SK-N-SH (cell line): ENCODE measurements at regions not wholly inside any gene's neighbourhood (a gene's known extent, or its start where the extent isn't known, plus 50 kb on each side); places are given as distances from the start of the nearest gene placed in this dataset.

Experiments
- CTCF ChIA-PET: fragments of 300-600, 350-600 bp; formaldehyde crosslinking; extraction: SDS; loops from one replicate; lab custom pipeline; 2021; lab: Yijun Ruan, JAX
- POLR2A ChIA-PET: fragments of 350-600 bp; sonication (Branson Sonifier 250); formaldehyde crosslinking; extraction: SDS; loops from one replicate; lab custom pipeline; 2020; ENCODE audit warnings: antibody characterized with exemption, inconsistent platforms; lab: Yijun Ruan, JAX
- DNase-seq: peaks from one replicate; pipeline ENCODE4 v3.0.0; 2012
- H2AFZ ChIP-seq: fragments of 200-600 bp; sonication (generic); 2 replicates; pipeline ENCODE4 v1.8.1; 2016; ENCODE audit warnings: antibody characterized with exemption, mild to moderate bottlenecking, low read depth
- H3F3A ChIP-seq: fragments of 200-600 bp; sonication (generic); replicated peaks from 2 replicates; pipeline ENCODE3; 2016; ENCODE audit warnings: antibody characterized with exemption, mild to moderate bottlenecking; ENCODE audit not compliant: insufficient read depth
- H3K27ac ChIP-seq, 2 experiments: fragments of 200-500 bp in 1 of 2; fragments of 200-600 bp in 1 of 2; sonication (Bioruptor generic) in 1 of 2; sonication (generic), shearing (Covaris generic) in 1 of 2; 2 replicates each; pipeline versions ENCODE4 v1.5.1 to v1.6.1; 2014 to 2016; ENCODE audit warnings: low read depth in 2 of 2, inconsistent platforms in 1 of 2, low read length in 1 of 2, mild to moderate bottlenecking in 1 of 2, mixed read lengths in 1 of 2
- H3K27me3 ChIP-seq: fragments of 200-600 bp; sonication (generic), shearing (Covaris generic); 2 replicates; pipeline ENCODE4 v1.6.1; 2016; ENCODE audit warnings: mixed run types; ENCODE audit not compliant: insufficient read depth
- H3K36me3 ChIP-seq, 2 experiments: fragments of 200-500 bp in 1 of 2; fragments of 200-600 bp in 1 of 2; sonication (Bioruptor generic) in 1 of 2; sonication (generic) in 1 of 2; replicated peaks in 1 of 2; 2 replicates each; pipeline versions ENCODE3 to v1.5.1; 2014 to 2016; ENCODE audit warnings: low read length in 1 of 2, mild to moderate bottlenecking in 1 of 2; ENCODE audit not compliant: insufficient read depth in 2 of 2, control insufficient read depth in 1 of 2
- H3K4me1 ChIP-seq, 2 experiments: fragments of 200-500 bp in 1 of 2; fragments of 200-600 bp in 1 of 2; sonication (Bioruptor generic) in 1 of 2; sonication (generic), shearing (Covaris generic) in 1 of 2; 2 replicates each; pipeline versions ENCODE4 v1.5.1 to v1.6.1; 2014 to 2016; ENCODE audit warnings: low read depth in 1 of 2, low read length in 1 of 2, mixed run types in 1 of 2; ENCODE audit not compliant: insufficient read depth in 2 of 2, control insufficient read depth in 1 of 2
- H3K4me2 ChIP-seq: fragments of 200-600 bp; sonication (generic), shearing (Covaris generic); 2 replicates; pipeline ENCODE4 v1.6.1; 2017; ENCODE audit warnings: mixed run types
- H3K4me3 ChIP-seq, 2 experiments: fragments of 200-500 bp in 1 of 2; fragments of 200-600 bp in 1 of 2; sonication (Bioruptor generic) in 1 of 2; sonication (generic), shearing (Covaris generic) in 1 of 2; 2 replicates each; pipeline versions ENCODE4 v1.5.1 to v1.8.1; 2014 to 2016; ENCODE audit warnings: low read depth in 2 of 2, inconsistent platforms in 1 of 2, low read length in 1 of 2, mild to moderate bottlenecking in 1 of 2, mixed read lengths in 1 of 2, moderate library complexity in 1 of 2
- H3K79me2 ChIP-seq: fragments of 200-600 bp; sonication (generic); 2 replicates; pipeline ENCODE4 v1.8.1; 2017; ENCODE audit warnings: mild to moderate bottlenecking; ENCODE audit not compliant: insufficient read depth
- H3K9ac ChIP-seq: fragments of 200-600 bp; sonication (generic); 2 replicates; pipeline ENCODE4 v1.6.1; 2017; ENCODE audit warnings: mixed run types
- H3K9me2 ChIP-seq: fragments of 200-600 bp; sonication (generic); 2 replicates; pipeline ENCODE4 v1.6.1; 2017; ENCODE audit warnings: mixed run types
- H3K9me3 ChIP-seq: fragments of 200-600 bp; sonication (generic); 2 replicates; pipeline ENCODE4 v1.6.1; 2017; ENCODE audit warnings: mixed run types, mild to moderate bottlenecking, moderate library complexity
- H4K20me1 ChIP-seq: fragments of 200-600 bp; sonication (generic); 2 replicates; pipeline ENCODE4 v1.6.1; 2017; ENCODE audit warnings: mild to moderate bottlenecking, mixed run types; ENCODE audit not compliant: insufficient read depth
- CHD2 ChIP-seq: fragments of 150-350 bp; IDR thresholded peaks from 2 replicates; pipeline ENCODE4 v1.6.1; 2018; ENCODE audit warnings: low read length; ENCODE audit not compliant: partially characterized antibody
- EP300 ChIP-seq, 2 experiments: IDR thresholded peaks; 2 replicates each; pipeline versions ENCODE4 v1.4.0 to v1.6.1; 2012; ENCODE audit warnings: borderline replicate concordance in 1 of 2, low read depth in 1 of 2, low read length in 1 of 2
- FOXJ3 ChIP-seq: sonication (generic); formaldehyde crosslinking; IDR thresholded peaks from 2 replicates; pipeline ENCODE4 v1.5.1; 2020; ENCODE audit warnings: mild to moderate bottlenecking, missing genetic modification reagents
- GABPA ChIP-seq: IDR thresholded peaks from 2 replicates; pipeline ENCODE4 v1.4.0; 2012; ENCODE audit warnings: low read depth, mild to moderate bottlenecking
- GATA2 ChIP-seq: sonication (generic); formaldehyde crosslinking; IDR thresholded peaks from 2 replicates; pipeline ENCODE4 v1.5.0; 2020; ENCODE audit warnings: mild to moderate bottlenecking, missing genetic modification reagents
- JUND ChIP-seq: IDR thresholded peaks from 2 replicates; pipeline ENCODE4 v1.4.0; 2012
- MEF2A ChIP-seq: IDR thresholded peaks from 2 replicates; pipeline ENCODE4 v1.4.0; 2012; ENCODE audit warnings: low read depth, borderline replicate concordance
- MXI1 ChIP-seq: IDR thresholded peaks from 2 replicates; pipeline ENCODE4 v1.6.1; 2012; ENCODE audit warnings: mild to moderate bottlenecking, low read depth, low read length, improper control_type of control experiment
- NFIC ChIP-seq: IDR thresholded peaks from 2 replicates; pipeline ENCODE4 v1.4.0; 2012; ENCODE audit warnings: borderline replicate concordance
- PBX3 ChIP-seq: IDR thresholded peaks from 2 replicates; pipeline ENCODE4; 2012
- RFX5 ChIP-seq: IDR thresholded peaks from 2 replicates; pipeline ENCODE4 v1.6.1; 2012; ENCODE audit warnings: mild to moderate bottlenecking, improper control_type of control experiment, low read length
- TAF1 ChIP-seq: IDR thresholded peaks from 2 replicates; pipeline ENCODE4 v1.6.1; 2012; ENCODE audit warnings: low read depth, mild to moderate bottlenecking, low read length, moderate library complexity, borderline replicate concordance
- TCF12 ChIP-seq: IDR thresholded peaks from 2 replicates; pipeline ENCODE4 v1.4.0; 2012
- YY1 ChIP-seq: IDR thresholded peaks from 2 replicates; pipeline ENCODE4 v1.4.0; 2012; ENCODE audit warnings: low read depth, mild to moderate bottlenecking
- ZBTB33 ChIP-seq: IDR thresholded peaks from 2 replicates; pipeline ENCODE4 v1.4.0; 2012; ENCODE audit warnings: low read depth, borderline replicate concordance
- WGBS: methylation state at CpG from one replicate; pipeline ENCODE4 v1.1.6; 2017; ENCODE audit warnings: low lambda C conversion rate; 5-methylcytosine and 5-hydroxymethylcytosine counted together
- TF ChIP-seq, protein P1 (sequence below): IDR thresholded peaks from 2 replicates; pipeline ENCODE4 v1.4.0; 2012; ENCODE audit warnings: low read depth, borderline replicate concordance
- TF ChIP-seq, protein P2 (sequence below): IDR thresholded peaks from 2 replicates; pipeline ENCODE4 v1.6.1; 2012; ENCODE audit warnings: mild to moderate bottlenecking, low read depth, low read length, moderate library complexity

DNA sequence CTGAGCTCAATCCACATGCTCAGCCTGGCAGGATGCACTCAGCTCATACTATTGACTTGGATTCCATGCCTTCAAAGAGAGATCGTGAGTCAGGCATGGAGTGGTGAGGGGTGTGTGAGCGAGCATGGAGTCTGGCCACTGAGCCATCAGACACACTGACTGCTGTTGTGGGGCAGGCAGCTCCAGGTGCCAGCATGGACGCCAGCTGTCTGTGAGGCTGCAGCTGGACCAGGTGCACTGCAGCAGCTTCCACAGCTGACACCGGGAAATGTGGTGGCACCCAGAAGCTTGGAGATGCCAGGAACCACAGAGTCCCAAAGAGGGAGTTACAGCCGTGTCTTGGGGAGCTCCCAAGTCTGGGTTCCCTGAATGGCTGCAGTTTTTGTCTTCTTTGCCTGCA lies 1026.4 kb upstream of the ADGRL3 start:
- H3K4me1 ChIP-seq, result no peaks in the 10 kb centered on the region
- H3K27me3 ChIP-seq, result no peaks in the 10 kb centered on the region
- WGBS, result 17% methylated on average over 3 of the region's 5 CpGs
- H3K9me2 ChIP-seq, result no peaks in the 10 kb centered on the region
- ChIA-PET POLR2A (interaction anchor here (0.7 kb wide), 1 partner anchor 74 kb away, joined by 3 read pairs; no protein-coding TSS in a partner anchor), CTCF (interaction anchor here (0.6 kb wide), 1 partner anchor 1422 kb away, joined by 3 read pairs; no protein-coding TSS in a partner anchor)
- H3F3A ChIP-seq, result no peaks in the 10 kb centered on the region
- TF ChIP-seq YY1 (no peak), CHD2 (no peak), ZBTB33 (no peak), PBX3 (no peak), GATA2 (CRISPR knock-in tag) (no peak), TAF1 (no peak), EP300 (IDR thresholded peaks at IDR 0.05; ENCODE audit: borderline replicate concordance in 1 of 2, low read depth in 1 of 2, low read length in 1 of 2) (no peak), GABPA (no peak), RFX5 (no peak), TCF12 (no peak), MXI1 (no peak), JUND (no peak), NFIC (no peak), FOXJ3 (CRISPR knock-in tag) (no peak), MEF2A (no peak)
- TF ChIP-seq, protein P1, sequence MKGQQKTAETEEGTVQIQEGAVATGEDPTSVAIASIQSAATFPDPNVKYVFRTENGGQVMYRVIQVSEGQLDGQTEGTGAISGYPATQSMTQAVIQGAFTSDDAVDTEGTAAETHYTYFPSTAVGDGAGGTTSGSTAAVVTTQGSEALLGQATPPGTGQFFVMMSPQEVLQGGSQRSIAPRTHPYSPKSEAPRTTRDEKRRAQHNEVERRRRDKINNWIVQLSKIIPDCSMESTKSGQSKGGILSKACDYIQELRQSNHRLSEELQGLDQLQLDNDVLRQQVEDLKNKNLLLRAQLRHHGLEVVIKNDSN, result no peak
- TF ChIP-seq, protein P2, sequence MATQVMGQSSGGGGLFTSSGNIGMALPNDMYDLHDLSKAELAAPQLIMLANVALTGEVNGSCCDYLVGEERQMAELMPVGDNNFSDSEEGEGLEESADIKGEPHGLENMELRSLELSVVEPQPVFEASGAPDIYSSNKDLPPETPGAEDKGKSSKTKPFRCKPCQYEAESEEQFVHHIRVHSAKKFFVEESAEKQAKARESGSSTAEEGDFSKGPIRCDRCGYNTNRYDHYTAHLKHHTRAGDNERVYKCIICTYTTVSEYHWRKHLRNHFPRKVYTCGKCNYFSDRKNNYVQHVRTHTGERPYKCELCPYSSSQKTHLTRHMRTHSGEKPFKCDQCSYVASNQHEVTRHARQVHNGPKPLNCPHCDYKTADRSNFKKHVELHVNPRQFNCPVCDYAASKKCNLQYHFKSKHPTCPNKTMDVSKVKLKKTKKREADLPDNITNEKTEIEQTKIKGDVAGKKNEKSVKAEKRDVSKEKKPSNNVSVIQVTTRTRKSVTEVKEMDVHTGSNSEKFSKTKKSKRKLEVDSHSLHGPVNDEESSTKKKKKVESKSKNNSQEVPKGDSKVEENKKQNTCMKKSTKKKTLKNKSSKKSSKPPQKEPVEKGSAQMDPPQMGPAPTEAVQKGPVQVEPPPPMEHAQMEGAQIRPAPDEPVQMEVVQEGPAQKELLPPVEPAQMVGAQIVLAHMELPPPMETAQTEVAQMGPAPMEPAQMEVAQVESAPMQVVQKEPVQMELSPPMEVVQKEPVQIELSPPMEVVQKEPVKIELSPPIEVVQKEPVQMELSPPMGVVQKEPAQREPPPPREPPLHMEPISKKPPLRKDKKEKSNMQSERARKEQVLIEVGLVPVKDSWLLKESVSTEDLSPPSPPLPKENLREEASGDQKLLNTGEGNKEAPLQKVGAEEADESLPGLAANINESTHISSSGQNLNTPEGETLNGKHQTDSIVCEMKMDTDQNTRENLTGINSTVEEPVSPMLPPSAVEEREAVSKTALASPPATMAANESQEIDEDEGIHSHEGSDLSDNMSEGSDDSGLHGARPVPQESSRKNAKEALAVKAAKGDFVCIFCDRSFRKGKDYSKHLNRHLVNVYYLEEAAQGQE, result no peak
- H3K4me3 ChIP-seq, result no peak overlapping the region
- no peak overlapping the region for H3K9ac ChIP-seq
- no peak overlapping the region for H3K4me2 ChIP-seq
- no peak overlapping the region for H3K27ac ChIP-seq
- no peaks in the 10 kb centered on the region for H3K9me3 ChIP-seq
- H4K20me1 ChIP-seq, result no peaks in the 10 kb centered on the region
- H3K79me2 ChIP-seq, result no peaks in the 10 kb centered on the region
- no peaks in the 10 kb centered on the region for H3K36me3 ChIP-seq
- DNase-seq, result no peak
- H2AFZ ChIP-seq, result no peak overlapping the region
